DMS 273 (cell line): ENCODE measurements at regions not wholly inside any gene's neighbourhood (a gene's known extent, or its start where the extent isn't known, plus 50 kb on each side); places are given as distances from the start of the nearest gene placed in this dataset.

Experiments
- DNase-seq: peaks from one replicate; lab custom pipeline; 2025; ENCODE audit not compliant: unreplicated experiment; lab: John Stamatoyannopoulos, UW

- DNase-seq: no peak
Observed at GRCh38 chr12:113688313-113688712, 216.6 kb upstream of the LHX5 start.

DNA sequence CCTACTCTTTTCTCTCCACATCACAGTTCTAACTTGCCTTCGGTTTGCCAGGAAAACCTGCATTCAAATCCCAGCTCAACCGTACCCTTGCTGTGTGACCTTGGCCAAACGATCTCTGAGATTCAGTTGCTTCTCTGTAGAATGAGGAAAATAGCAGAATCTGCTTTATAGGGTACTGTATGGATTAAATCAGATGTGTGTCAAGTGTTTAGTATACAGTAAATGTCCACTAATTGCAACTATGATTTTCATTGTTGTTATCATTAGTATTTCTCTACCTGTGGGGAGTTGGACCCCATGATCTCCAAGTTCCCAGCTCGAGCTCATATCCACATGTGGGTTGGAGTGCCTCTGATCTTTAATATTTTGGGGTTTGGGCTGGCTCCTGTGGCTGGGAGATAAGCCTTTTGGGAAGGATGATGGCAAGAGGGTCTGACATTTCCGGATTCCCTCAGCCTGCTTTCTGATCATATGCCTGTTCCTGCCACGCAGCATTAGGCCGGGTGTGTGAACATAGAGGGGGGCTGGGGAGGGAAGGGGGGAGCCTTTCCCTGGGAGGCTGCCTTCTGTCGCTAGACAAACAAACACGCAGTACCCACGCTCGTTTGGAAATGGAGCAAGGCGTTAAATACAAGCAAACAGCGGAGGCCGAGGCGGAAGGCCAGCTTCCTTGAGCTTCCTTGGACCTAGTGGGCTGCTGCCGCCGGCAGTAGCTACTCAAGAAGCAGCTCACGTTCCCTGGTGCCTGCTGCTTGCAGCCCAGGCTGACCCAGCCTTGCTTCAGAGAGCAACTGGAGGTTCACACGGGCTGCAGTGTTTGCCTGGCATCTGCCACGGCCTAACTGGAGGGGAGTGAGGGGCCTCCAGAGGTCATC is 213.5 kb upstream of the LHX5 start:
- peak; percentile 6 for DNase-seq

- DNase-seq: peak; percentile 84
Observed at GRCh38 chr12:113684053-113684907, 212.6 kb upstream of the LHX5 start.

- peak; percentile 60 for DNase-seq
Observed at GRCh38 chr12:113683574-113683973, 211.9 kb upstream of the LHX5 start.

- no peak for DNase-seq
Observed at GRCh38 chr12:113680868-113681267, 209.2 kb upstream of the LHX5 start.

DNA sequence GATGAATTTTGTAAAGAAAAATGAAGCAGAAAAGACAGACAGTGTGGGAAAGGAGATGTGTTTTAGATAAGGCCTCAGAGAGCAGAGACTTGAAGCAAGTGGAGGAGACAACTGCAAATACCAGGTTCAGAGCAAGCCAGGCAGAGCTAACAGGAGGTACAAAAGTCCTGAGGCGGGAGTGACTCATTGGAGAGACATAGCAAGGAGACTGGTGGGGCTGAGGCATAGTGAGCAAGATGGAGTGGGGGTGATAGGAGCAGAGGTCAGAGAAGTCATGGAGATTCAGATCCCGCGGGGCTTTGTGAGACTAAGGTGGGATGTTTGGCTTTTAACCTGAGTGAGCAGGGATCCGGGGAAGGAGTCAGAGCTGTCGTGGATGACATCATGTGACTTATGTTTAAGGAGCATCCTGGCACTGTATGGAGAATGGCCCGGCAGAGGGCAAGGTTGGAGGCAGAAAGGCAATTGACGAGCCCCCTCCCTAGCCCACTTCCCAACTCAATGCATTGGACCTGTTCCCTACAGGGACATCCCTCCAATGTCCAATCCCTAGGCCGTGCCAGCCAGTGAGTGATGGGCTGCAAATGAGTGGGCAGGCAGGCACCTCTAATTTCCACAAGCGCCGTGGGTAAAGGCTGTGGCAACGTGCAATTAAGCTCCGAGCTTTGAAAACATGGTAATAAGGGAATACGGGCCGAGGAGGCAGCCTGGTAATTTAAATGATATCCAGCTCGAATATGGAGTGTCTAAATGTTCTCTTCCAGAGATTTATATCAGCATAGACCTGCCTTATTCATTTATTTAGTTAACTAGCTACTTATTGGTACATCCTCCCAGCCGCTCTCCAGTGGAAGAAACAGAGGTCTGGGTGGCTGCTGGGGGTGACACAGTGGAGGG is 206.8 kb upstream of the LHX5 start:
- no peak for DNase-seq

DNA sequence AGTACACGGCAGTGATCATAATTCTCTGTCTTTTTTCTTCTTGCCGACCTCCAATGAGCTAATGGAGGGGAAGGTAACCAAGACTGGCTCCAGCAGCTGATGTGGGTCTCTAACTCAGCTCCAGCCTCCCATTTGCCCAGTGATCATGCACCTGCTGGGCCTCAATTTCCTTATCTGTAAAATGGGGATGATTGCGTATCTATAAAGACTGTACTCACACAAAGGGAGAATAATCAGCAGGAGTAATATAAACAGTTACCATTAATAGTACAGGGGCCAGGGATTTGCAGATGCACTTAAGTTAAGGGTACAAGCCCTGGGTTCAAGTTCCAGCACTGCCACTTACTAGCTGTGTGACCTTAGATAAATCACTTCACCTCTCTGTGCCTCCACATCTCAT is 204.9 kb upstream of the LHX5 start:
- DNase-seq: no peak

GRCh38 chr12:113676117-113676516 is 204.4 kb upstream of the LHX5 start:
- DNase-seq: no peak

DNA sequence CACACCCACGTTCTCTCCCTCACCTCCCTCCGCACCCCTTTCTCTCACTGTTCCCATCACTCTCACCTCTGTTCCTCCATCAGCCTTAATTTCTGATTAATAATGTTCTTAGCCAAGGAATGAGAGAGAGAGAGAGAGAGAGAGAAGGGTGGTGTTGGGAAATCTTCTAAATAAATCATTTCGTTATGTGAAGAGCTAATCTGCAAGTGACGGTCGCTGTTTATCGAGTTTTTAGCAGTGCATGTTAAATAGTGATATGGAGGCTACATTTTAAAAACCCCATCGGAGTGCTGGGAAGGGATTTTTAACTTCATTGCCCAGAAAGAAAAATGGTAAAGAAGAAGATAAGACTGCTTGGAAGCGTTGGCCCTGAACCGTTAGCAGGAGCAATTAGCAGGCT is 203.3 kb upstream of the LHX5 start:
- no peak for DNase-seq

GRCh38 chr12:113674302-113674701 is 202.6 kb upstream of the LHX5 start:
- no peak for DNase-seq

GRCh38 chr12:113673458-113674238 is 202.0 kb upstream of the LHX5 start:
- DNase-seq: no peak

DNA sequence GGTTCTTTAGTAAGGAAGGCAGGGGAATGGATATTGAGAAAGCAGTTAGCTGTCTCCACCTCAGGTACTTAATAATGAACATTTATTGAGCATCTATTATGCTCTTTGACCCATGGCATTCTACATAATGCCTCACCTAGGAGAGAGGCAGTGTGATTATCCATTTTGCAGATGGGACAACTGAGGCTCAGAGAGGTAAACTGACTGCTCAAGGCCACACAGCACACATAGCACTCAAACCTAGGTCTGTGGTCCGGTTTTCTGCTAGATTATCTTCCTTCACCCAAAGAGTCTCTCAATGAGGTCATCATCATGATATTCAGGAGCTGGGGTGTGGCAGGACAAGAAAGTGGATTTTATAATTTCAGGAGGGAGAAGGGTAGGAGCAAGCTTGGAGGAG is 199.1 kb upstream of the LHX5 start:
- no peak for DNase-seq

GRCh38 chr12:113667676-113668356 is 196.1 kb upstream of the LHX5 start:
- peak; percentile 8 for DNase-seq

DNA sequence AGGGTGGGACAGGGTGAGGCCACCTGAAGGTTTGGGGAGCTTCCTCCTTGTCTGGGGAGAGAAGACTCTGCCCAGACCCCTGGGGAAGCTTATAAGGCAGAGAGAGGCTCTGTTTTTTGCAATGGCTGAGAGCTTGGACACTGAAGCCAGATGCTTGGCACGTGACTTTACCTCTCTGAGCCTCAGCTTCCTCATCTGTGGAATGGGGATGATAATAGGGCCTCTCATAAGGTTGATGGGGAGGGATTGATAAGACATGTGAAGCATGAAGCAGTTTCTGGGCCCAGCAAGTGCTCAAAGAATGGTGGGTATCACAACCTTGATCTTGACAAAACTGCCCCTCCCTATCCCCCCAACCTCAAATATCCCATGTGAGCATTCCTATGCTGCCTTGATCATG is 195.4 kb upstream of the LHX5 start:
- DNase-seq: no peak

- DNase-seq: no peak
Observed at GRCh38 chr12:113666223-113666622, 194.6 kb upstream of the LHX5 start.

DNA sequence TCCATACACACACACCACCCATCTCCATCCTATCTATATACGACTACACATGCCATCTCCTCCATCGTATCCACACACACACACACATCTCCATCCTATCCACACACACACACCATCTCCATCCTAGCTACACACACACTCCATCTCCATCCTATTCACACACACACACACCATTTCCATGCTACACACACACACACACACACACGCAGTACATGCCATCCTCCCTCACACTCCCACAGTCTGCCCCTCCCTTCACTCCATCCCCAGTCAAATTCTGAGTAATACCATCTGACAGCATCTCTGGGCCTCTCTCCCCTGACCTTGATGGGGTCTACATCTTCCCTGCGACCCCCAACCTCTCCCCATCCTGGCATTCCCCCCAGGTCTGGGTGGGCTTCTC is 193.8 kb upstream of the LHX5 start:
- DNase-seq: no peak

DNA sequence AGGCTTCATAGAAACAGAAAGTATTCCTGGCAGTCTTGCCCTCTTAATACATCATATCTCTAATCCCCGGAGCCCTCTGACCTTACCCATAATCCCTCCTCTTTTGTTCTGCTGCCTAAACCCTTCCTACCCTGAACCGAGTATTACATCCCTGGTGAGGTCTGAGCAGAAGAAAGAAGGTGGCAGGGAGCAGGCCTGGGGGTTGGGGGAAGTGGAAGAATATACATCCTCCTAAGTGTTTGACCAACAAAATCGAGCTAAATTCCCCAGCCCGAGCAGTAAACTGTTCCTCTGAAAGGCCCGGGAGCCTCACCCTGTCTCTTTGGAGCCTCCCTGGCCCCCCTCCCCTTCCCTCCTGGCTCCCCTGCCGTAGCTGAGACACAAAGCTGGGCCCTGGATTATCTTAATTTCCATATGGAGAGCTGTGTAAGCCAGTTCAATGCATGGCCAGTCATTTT is 192.6 kb upstream of the LHX5 start:
- DNase-seq: no peak

DNA sequence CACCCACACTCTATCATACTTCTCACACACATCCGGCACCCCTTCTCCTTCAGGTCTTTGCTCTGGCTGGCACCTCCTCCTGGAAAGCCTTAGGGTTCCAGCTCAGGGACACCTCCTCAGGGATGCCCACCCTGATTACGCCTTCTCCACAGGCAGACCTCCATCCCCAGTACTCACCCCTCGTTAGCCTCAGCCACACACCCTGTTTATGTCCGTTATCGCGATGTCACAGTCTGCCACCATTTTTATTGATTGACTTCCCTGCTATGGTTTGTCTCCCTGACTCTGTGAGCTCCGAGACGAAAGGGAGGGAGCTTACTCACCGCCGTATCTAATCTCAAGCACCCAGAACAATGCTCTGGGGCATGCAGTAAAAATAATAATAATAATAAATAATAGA is 191.7 kb upstream of the LHX5 start:
- DNase-seq: no peak

DNA sequence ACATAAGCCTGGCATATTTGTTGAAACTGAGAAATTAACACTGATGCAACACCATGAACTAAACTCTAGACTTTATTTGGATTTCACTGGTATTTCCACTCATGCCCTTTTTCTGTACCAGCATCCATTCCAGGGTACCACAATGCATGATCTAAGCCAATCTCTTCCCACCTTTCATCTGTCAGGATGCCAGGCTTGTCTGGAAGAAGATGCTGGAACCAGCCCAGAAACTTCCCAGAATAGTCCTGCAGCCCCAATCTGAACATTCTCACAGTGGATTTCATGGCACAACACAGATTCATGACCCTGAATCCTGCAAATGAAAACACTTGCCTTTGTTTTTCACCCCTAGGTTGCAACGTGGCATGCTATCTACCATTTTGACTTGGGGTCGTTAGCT is 189.3 kb upstream of the LHX5 start:
- DNase-seq: no peak

GRCh38 chr12:113659416-113659815 is 187.7 kb upstream of the LHX5 start:
- peak; percentile 11 for DNase-seq
